SK-N-MC (cell line): ENCODE measurements at regions not wholly inside any gene's neighbourhood (a gene's known extent, or its start where the extent isn't known, plus 50 kb on each side); places are given as distances from the start of the nearest gene placed in this dataset.

Experiments
- EZH2 ChIP-seq: fragments of 200-600 bp; sonication (generic); IDR thresholded peaks from one replicate; pipeline ENCODE4 v1.6.1; 2017; ENCODE audit warnings: antibody characterized with exemption
- POLR2AphosphoS5 ChIP-seq: IDR thresholded peaks from 2 replicates; pipeline ENCODE4 v1.6.1; 2012; ENCODE audit warnings: mild to moderate bottlenecking, low read depth, low read length, borderline replicate concordance

GRCh38 chr2:19810148-19810547 lies 91.6 kb downstream of the TTC32 start:
- TF ChIP-seq EZH2 (no peak), POLR2AphosphoS5 (no peak)
